ENCODE measurements at regions not wholly inside any gene's neighbourhood (a gene's known extent, or its start where the extent isn't known, plus 50 kb on each side); places are given as distances from the start of the nearest gene placed in this dataset. TPM values are rescaled to one million over a fixed set of nuclear protein-coding genes. Genes with fewer than 3 reads are reported as not detected.

DNA sequence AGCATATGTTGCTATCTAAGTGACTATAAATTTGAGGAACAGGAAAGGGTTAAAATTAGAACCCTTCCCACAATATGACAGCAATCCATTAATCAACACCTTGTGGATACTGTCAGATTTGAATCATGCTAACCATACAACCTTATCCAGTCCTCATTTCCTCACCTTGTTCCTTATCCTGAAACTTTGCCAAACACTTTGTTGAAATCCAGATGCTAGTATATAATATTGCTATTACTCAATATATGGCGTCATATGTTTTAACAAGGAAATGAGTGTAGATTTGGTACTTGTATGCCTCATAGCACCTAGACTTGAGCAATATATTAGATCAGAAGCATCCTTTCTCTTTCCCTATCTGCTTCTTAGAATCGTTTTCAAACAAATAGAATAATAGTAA, 66.3 kb upstream of the SLC25A13 start:
- H2AFZ ChIP-seq (ENCODE audit: low read depth, low read length), result no peak overlapping the region
- no peak overlapping the region for H3K14ac ChIP-seq (ENCODE audit: low read length in 2 of 2)
- H3K9me3 ChIP-seq (ENCODE audit: control insufficient read depth, low read length), result no peaks in the 10 kb centered on the region
- no peak overlapping the region for H3K4me2 ChIP-seq (ENCODE audit: low read length, poor library complexity, severe bottlenecking)
- H3K79me1 ChIP-seq (replicated peaks; ENCODE audit: low read length, poor library complexity, severe bottlenecking), result no peaks in the 10 kb centered on the region
- H3K27me3 ChIP-seq (ENCODE audit: control insufficient read depth in 1 of 2, insufficient read depth in 1 of 2, low read length in 2 of 2), result no peaks in the 10 kb centered on the region
- H4K8ac ChIP-seq (ENCODE audit: low read length), result no peak overlapping the region
- no peak overlapping the region for H3K23ac ChIP-seq (ENCODE audit: low read length in 2 of 2)
- no CpG with 5 or more reads among the region's 2 CpGs for WGBS
- H4K91ac ChIP-seq (ENCODE audit: low read length), result no peak overlapping the region
- no peak overlapping the region for H2BK5ac ChIP-seq (ENCODE audit: low read depth, low read length, poor library complexity, severe bottlenecking)
- no peak overlapping the region for H2BK120ac ChIP-seq (ENCODE audit: low read depth, low read length)
- H2BK12ac ChIP-seq (ENCODE audit: low read length in 2 of 2), result no peak overlapping the region
- no peak overlapping the region for H2BK15ac ChIP-seq (ENCODE audit: low read depth, poor library complexity, severe bottlenecking)
- H3K9ac ChIP-seq (ENCODE audit: low read length), result peak overlapping the region; percentile 76
- no peaks in the 10 kb centered on the region for H3K4me1 ChIP-seq (ENCODE audit: control insufficient read depth, insufficient read depth, low read depth, low read length)
- no peak overlapping the region for H2AK5ac ChIP-seq (ENCODE audit: low read length, severe bottlenecking)
- H3K4me3 ChIP-seq (ENCODE audit: insufficient read depth in 1 of 2, low read depth in 1 of 2, low read length in 2 of 2), result peak overlapping the region in 1 of 2 experiments; percentile 53
- H3K18ac ChIP-seq (ENCODE audit: low read depth in 1 of 2, low read length in 2 of 2), result no peak overlapping the region
- DNase-seq, result peak; percentile 44
- H3K27ac ChIP-seq (ENCODE audit: low read length, poor library complexity, severe bottlenecking), result peak overlapping the region; percentile 98
- H3K36me3 ChIP-seq (ENCODE audit: control insufficient read depth in 1 of 2, insufficient read depth in 2 of 2, low read depth in 1 of 2, low read length in 2 of 2), result no peaks in the 10 kb centered on the region
- no peak overlapping the region for H3K4ac ChIP-seq (ENCODE audit: low read depth in 1 of 2, low read length in 2 of 2)

DNA sequence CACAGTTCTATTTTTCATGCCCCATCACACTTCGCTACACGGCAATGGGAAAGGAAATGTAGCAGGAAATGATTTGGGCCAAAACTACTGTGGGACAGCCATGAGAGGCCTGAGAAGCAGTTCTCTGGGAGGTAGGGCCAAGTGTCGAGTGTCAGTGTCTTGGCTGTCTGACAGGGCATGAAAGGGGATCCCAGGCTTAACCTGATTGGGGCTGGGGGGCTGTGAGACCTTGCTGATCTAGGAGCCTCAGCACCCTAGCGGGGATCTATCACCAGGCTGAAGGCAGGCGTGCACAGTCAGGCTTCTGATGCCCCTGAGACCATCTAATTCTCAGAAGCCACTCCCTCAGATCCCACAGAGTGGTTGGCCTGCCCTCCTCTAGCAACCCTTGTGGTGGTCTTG, 58.2 kb upstream of the SLC25A13 start:
- Histone ChIP-seq H3K4me2 (ENCODE audit: low read length, poor library complexity, severe bottlenecking) (no peak overlapping the region), H3K27me3 (ENCODE audit: control insufficient read depth in 1 of 2, insufficient read depth in 1 of 2, low read length in 2 of 2) (peaks cover 0 to 3% of the 10 kb centered on the region in 2 experiments), H3K27ac (ENCODE audit: low read length, poor library complexity, severe bottlenecking) (no peak overlapping the region), H3K14ac (ENCODE audit: low read length in 2 of 2) (no peak overlapping the region), H2BK120ac (ENCODE audit: low read depth, low read length) (no peak overlapping the region), H3K9me3 (ENCODE audit: control insufficient read depth, low read length) (no peaks in the 10 kb centered on the region), H2BK12ac (ENCODE audit: low read length in 2 of 2) (no peak overlapping the region), H3K4me3 (ENCODE audit: insufficient read depth in 1 of 2, low read depth in 1 of 2, low read length in 2 of 2) (no peak overlapping the region), H3K18ac (ENCODE audit: low read depth in 1 of 2, low read length in 2 of 2) (no peak overlapping the region), H2AFZ (ENCODE audit: low read depth, low read length) (no peak overlapping the region), H3K79me1 (replicated peaks; ENCODE audit: low read length, poor library complexity, severe bottlenecking) (no peaks in the 10 kb centered on the region), H3K23ac (ENCODE audit: low read length in 2 of 2) (no peak overlapping the region), H2BK5ac (ENCODE audit: low read depth, low read length, poor library complexity, severe bottlenecking) (no peak overlapping the region), H3K4me1 (ENCODE audit: control insufficient read depth, insufficient read depth, low read depth, low read length) (no peaks in the 10 kb centered on the region), H3K36me3 (ENCODE audit: control insufficient read depth in 1 of 2, insufficient read depth in 2 of 2, low read depth in 1 of 2, low read length in 2 of 2) (no peaks in the 10 kb centered on the region), H4K91ac (ENCODE audit: low read length) (peak overlapping the region; percentile 7), H3K9ac (ENCODE audit: low read length) (no peak overlapping the region), H2AK5ac (ENCODE audit: low read length, severe bottlenecking) (no peak overlapping the region), H2BK15ac (ENCODE audit: low read depth, poor library complexity, severe bottlenecking) (no peak overlapping the region), H4K8ac (ENCODE audit: low read length) (no peak overlapping the region), H3K4ac (ENCODE audit: low read depth in 1 of 2, low read length in 2 of 2) (no peak overlapping the region)
- DNase-seq, result no peak
- 79% methylated on average over 5 of the region's 5 CpGs for WGBS

GRCh38 chr7:96377399-96377798, 55.5 kb upstream of the SLC25A13 start:
- Histone ChIP-seq H3K4me2 (ENCODE audit: low read length, poor library complexity, severe bottlenecking) (no peak overlapping the region), H3K27ac (ENCODE audit: low read length, poor library complexity, severe bottlenecking) (no peak overlapping the region), H4K91ac (ENCODE audit: low read length) (no peak overlapping the region), H2BK15ac (ENCODE audit: low read depth, poor library complexity, severe bottlenecking) (no peak overlapping the region), H2AFZ (ENCODE audit: low read depth, low read length) (no peak overlapping the region), H3K18ac (ENCODE audit: low read depth in 1 of 2, low read length in 2 of 2) (no peak overlapping the region), H3K36me3 (ENCODE audit: control insufficient read depth in 1 of 2, insufficient read depth in 2 of 2, low read depth in 1 of 2, low read length in 2 of 2) (no peaks in the 10 kb centered on the region), H3K9me3 (ENCODE audit: control insufficient read depth, low read length) (no peaks in the 10 kb centered on the region), H2AK5ac (ENCODE audit: low read length, severe bottlenecking) (no peak overlapping the region), H3K23ac (ENCODE audit: low read length in 2 of 2) (no peak overlapping the region), H2BK5ac (ENCODE audit: low read depth, low read length, poor library complexity, severe bottlenecking) (no peak overlapping the region), H2BK12ac (ENCODE audit: low read length in 2 of 2) (no peak overlapping the region), H3K4me3 (ENCODE audit: insufficient read depth in 1 of 2, low read depth in 1 of 2, low read length in 2 of 2) (no peak overlapping the region), H3K4me1 (ENCODE audit: control insufficient read depth, insufficient read depth, low read depth, low read length) (no peaks in the 10 kb centered on the region), H3K79me1 (replicated peaks; ENCODE audit: low read length, poor library complexity, severe bottlenecking) (no peaks in the 10 kb centered on the region), H3K14ac (ENCODE audit: low read length in 2 of 2) (no peak overlapping the region), H2BK120ac (ENCODE audit: low read depth, low read length) (no peak overlapping the region), H3K27me3 (ENCODE audit: control insufficient read depth in 1 of 2, insufficient read depth in 1 of 2, low read length in 2 of 2) (peaks cover 0 to 3% of the 10 kb centered on the region in 2 experiments), H3K4ac (ENCODE audit: low read depth in 1 of 2, low read length in 2 of 2) (no peak overlapping the region), H4K8ac (ENCODE audit: low read length) (no peak overlapping the region), H3K9ac (ENCODE audit: low read length) (no peak overlapping the region)
- DNase-seq, result no peak

Small RNAs in the stretch of these regions (small RNA-seq; reads per million reads assigned to genes)
- not detected for gene RNU7-188P (ENCODE audit: low read depth)
